Stomach (tissue), 8 donors: ENCODE measurements at regions not wholly inside any gene's neighbourhood (a gene's known extent, or its start where the extent isn't known, plus 50 kb on each side); places are given as distances from the start of the nearest gene placed in this dataset.

Experiments used
- DNase-seq, 2 donors: peaks; one replicate each; pipeline versions ENCODE4 v3.0.0 to v3.0.0-alpha.2; 2013 to 2019
- H3K27ac ChIP-seq, 5 donors: fragments of 200-600 bp in 4 of 5; sonication (generic) in 4 of 5; one replicate each; pipeline ENCODE4 v1.5.1; 2013 to 2019; ENCODE audit warnings: mild to moderate bottlenecking in 1 of 5, moderate library complexity in 1 of 5
- H3K27me3 ChIP-seq, 3 donors: fragments of 200-600 bp; sonication (generic); one replicate each; pipeline ENCODE4 v1.5.1; 2017 to 2019; ENCODE audit warnings: mixed run types in 1 of 3
- H3K36me3 ChIP-seq, 4 donors: fragments of 200-600 bp; sonication (generic); 1 replicate in 3 of 4; 2 replicates in 1 of 4; pipeline ENCODE4 v1.5.1; 2016 to 2019
- H3K4me1 ChIP-seq, 4 donors: fragments of 200-600 bp; sonication (generic); one replicate each; pipeline ENCODE4 v1.5.1; 2016 to 2019
- H3K4me3 ChIP-seq, 4 donors: fragments of 200-600 bp; sonication (generic) in 3 of 4; one replicate each; pipeline ENCODE4 v1.5.1; 2016 to 2019; ENCODE audit warnings: mild to moderate bottlenecking in 1 of 4
- H3K9me3 ChIP-seq, 4 donors: fragments of 200-600 bp; sonication (generic); one replicate each; pipeline ENCODE4 v1.5.1; 2016 to 2019
- CTCF ChIP-seq, 7 experiments: fragments of 450-650 bp in 4 of 7; fragments of 200-600 bp in 3 of 7; sonication (generic) in 3 of 7; IDR thresholded peaks; one replicate each; pipeline ENCODE4 v1.5.1; 2016 to 2019; ENCODE audit warnings: antibody characterized with exemption in 7 of 7, control low read depth in 2 of 7, mild to moderate bottlenecking in 1 of 7
- EP300 ChIP-seq: sonication (generic); formaldehyde crosslinking; IDR thresholded peaks from one replicate; pipeline ENCODE4 v1.6.1; 2017; ENCODE audit warnings: antibody characterized with exemption
- POLR2A ChIP-seq, 4 donors: fragments of 450-650 bp; IDR thresholded peaks; one replicate each; pipeline ENCODE4 v1.6.1; 2016; ENCODE audit warnings: antibody characterized with exemption in 4 of 4, control low read depth in 2 of 4, mild to moderate bottlenecking in 1 of 4, moderate library complexity in 1 of 4
- POLR2AphosphoS5 ChIP-seq, 3 donors: sonication (generic); formaldehyde crosslinking; IDR thresholded peaks; one replicate each; pipeline ENCODE4 v1.6.1; 2016; ENCODE audit warnings: antibody characterized with exemption in 3 of 3
- WGBS, 5 donors: extraction: QIAGEN DNeasy Blood & Tissue Kit in 3 of 5; methylation state at CpG; one replicate each; pipeline versions ENCODE4 v1.1.5 to v1.1.7; 2013 to 2018; 5-methylcytosine and 5-hydroxymethylcytosine counted together
- intact Hi-C: fragments of 100-400 bp; cut with DNase I; formaldehyde crosslinking; loops from one replicate; pipeline ENCODE4 v1.15.1; 2023; ENCODE audit warnings: low total_unique reads
- donor health status: healthy with polysubstance abuse.
- donor health status: Bipolar disorder and iron deficiency.
- donor health status: healthy.

GRCh38 chr3:120524171-120524923 is 71.8 kb upstream of the NDUFB4 start:
- no peaks in the 10 kb centered on the region for H3K27me3 ChIP-seq
- no peak overlapping the region for H3K27ac ChIP-seq
- H3K4me3 ChIP-seq = no peak overlapping the region
- no peaks in the 10 kb centered on the region for H3K4me1 ChIP-seq
- DNase-seq = no peak
- no peaks in the 10 kb centered on the region for H3K9me3 ChIP-seq
- 51 to 58% (median 53%) methylated on average over 5 of the region's 5 CpGs for WGBS, 5 donors
- no peaks in the 10 kb centered on the region for H3K36me3 ChIP-seq
- intact Hi-C loops = no loop called here
- TF ChIP-seq CTCF (IDR thresholded peaks at IDR 0.05) (no peak), POLR2AphosphoS5 (IDR thresholded peaks at IDR 0.05) (no peak), EP300 (no peak), POLR2A (IDR thresholded peaks at IDR 0.05) (no peak)

- intact Hi-C loops = no loop called here
- 25 to 39% (median 38%) methylated on average over 6 of the region's 6 CpGs for WGBS, 5 donors
- no peaks in the 10 kb centered on the region for H3K36me3 ChIP-seq
- no peaks in the 10 kb centered on the region for H3K27me3 ChIP-seq
- no peak overlapping the region for H3K27ac ChIP-seq
- no peak for TF ChIP-seq CTCF (IDR thresholded peaks at IDR 0.05)
- no peak for DNase-seq
- H3K9me3 ChIP-seq = no peaks in the 10 kb centered on the region
- H3K4me1 ChIP-seq = no peaks in the 10 kb centered on the region
- no peak overlapping the region for H3K4me3 ChIP-seq
Measured at GRCh38 chr3:120516136-120516535, 65.3 kb upstream of the FSTL1 start.

- Histone ChIP-seq H3K27me3 (no peaks in the 10 kb centered on the region), H3K4me3 (no peak overlapping the region), H3K36me3 (no peaks in the 10 kb centered on the region), H3K4me1 (no peaks in the 10 kb centered on the region), H3K9me3 (no peaks in the 10 kb centered on the region), H3K27ac (no peak overlapping the region)
- 65 to 74% (median 67%) methylated on average over 2 of the region's 2 CpGs for WGBS, 5 donors
- intact Hi-C loops = no loop called here
- TF ChIP-seq CTCF (IDR thresholded peaks at IDR 0.05) = no peak
- no peak for DNase-seq
Measured at GRCh38 chr3:120512655-120513054, 61.9 kb upstream of the FSTL1 start.

GRCh38 chr3:120506828-120507774 is 56.3 kb upstream of the FSTL1 start:
- no peaks in the 10 kb centered on the region for H3K9me3 ChIP-seq
- H3K27me3 ChIP-seq = no peaks in the 10 kb centered on the region
- intact Hi-C loops = no loop called here
- TF ChIP-seq CTCF (IDR thresholded peaks at IDR 0.05) (peak in 4 of 7 experiments; percentile 32 to 63 (median 48)), POLR2AphosphoS5 (IDR thresholded peaks at IDR 0.05) (no peak), POLR2A (IDR thresholded peaks at IDR 0.05) (no peak), EP300 (no peak)
- H3K4me3 ChIP-seq = no peak overlapping the region
- H3K27ac ChIP-seq = no peak overlapping the region
- WGBS, 5 donors = 48 to 55% (median 50%) methylated on average over 10 of the region's 10 CpGs
- no peaks in the 10 kb centered on the region for H3K36me3 ChIP-seq
- peak in 1 of 2 donors; percentile 68 for DNase-seq
- H3K4me1 ChIP-seq = peaks cover 5 to 15% (median 11%) of the 10 kb centered on the region in 4 donors
